ENCODE measurements at regions not wholly inside any gene's neighbourhood (a gene's known extent, or its start where the extent isn't known, plus 50 kb on each side); places are given as distances from the start of the nearest gene placed in this dataset.

DNA sequence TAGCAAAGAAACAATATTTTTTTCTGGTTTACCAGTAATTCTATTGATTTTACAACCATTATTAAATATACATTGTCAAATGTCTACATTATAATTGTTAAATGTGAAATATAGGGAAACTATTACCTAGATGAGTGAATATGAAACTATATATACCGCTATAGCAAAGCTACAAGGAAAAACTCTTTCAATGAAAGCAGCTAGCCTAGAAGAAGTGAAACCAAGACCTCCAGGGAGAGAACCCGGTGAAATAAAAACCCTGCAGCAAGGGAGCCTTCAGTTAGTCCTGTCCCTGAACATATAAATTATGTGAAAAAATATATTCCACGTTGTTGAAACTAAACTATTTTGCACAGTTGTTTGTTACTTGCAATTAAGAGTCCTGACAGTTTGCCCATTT lies 913.1 kb downstream of the EFNA5 start:
- TF ChIP-seq, protein P1, sequence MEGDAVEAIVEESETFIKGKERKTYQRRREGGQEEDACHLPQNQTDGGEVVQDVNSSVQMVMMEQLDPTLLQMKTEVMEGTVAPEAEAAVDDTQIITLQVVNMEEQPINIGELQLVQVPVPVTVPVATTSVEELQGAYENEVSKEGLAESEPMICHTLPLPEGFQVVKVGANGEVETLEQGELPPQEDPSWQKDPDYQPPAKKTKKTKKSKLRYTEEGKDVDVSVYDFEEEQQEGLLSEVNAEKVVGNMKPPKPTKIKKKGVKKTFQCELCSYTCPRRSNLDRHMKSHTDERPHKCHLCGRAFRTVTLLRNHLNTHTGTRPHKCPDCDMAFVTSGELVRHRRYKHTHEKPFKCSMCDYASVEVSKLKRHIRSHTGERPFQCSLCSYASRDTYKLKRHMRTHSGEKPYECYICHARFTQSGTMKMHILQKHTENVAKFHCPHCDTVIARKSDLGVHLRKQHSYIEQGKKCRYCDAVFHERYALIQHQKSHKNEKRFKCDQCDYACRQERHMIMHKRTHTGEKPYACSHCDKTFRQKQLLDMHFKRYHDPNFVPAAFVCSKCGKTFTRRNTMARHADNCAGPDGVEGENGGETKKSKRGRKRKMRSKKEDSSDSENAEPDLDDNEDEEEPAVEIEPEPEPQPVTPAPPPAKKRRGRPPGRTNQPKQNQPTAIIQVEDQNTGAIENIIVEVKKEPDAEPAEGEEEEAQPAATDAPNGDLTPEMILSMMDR (IDR thresholded peaks at IDR 0.05; ENCODE audit: extremely low read depth, insufficient read depth, missing control alignments) = no peak
- no peak for DNase-seq (ENCODE audit: low spot score)
- in situ Hi-C loops (cut with MboI; ENCODE audit: low pct_unique_long_range_greater_than_20kb, low sequenced_read_pairs, unreplicated experiment) = no loop called here

DNA sequence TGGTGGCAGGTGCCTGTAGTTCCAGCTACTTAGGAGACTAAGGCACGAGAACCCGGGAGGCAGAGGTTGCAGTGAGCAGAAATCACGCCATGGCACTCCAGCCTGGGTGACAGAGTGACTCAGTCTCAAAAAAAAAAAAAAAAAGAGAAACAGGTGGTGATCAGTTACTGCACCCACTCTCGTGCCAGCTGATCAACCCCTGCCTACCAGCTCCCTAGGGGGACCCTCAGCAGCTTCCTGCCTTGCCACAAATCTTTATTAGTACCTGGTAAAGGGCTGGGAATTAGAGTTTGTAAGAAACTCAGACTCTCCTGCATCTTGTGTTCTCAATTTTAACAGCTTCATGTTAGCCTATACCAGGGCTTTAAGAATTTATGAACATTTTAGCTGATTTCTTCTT lies 914.9 kb downstream of the EFNA5 start:
- TF ChIP-seq, protein P1 (IDR thresholded peaks at IDR 0.05; ENCODE audit: extremely low read depth, insufficient read depth, missing control alignments) = no peak
- DNase-seq (ENCODE audit: low spot score) = no peak
- in situ Hi-C loops (cut with MboI; ENCODE audit: low pct_unique_long_range_greater_than_20kb, low sequenced_read_pairs, unreplicated experiment) = no loop called here

DNA sequence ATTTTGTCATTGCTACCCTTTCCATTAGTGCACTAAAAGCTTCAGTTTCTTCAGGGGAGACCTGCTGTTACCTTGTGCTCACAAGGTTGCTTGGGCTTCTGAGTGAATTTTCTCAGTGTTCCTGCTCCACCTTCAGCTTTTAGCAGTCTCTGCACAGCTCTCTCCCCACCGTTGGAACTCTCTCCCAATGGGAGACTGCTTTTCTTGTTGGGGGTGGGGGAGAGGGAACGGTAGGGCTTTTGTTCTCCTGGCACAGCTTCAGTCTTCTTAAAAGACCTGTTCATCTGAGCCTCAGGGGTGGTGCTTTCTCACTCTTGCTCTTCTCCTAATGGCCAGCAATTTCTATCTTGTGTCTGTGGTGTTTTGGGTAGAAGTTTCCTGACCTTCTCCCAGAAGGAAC lies 915.7 kb downstream of the EFNA5 start:
- DNase-seq (ENCODE audit: low spot score) = no peak
- in situ Hi-C loops (cut with MboI; ENCODE audit: low pct_unique_long_range_greater_than_20kb, low sequenced_read_pairs, unreplicated experiment) = no loop called here
- TF ChIP-seq, protein P1 (IDR thresholded peaks at IDR 0.05; ENCODE audit: extremely low read depth, insufficient read depth, missing control alignments) = no peak

DNA sequence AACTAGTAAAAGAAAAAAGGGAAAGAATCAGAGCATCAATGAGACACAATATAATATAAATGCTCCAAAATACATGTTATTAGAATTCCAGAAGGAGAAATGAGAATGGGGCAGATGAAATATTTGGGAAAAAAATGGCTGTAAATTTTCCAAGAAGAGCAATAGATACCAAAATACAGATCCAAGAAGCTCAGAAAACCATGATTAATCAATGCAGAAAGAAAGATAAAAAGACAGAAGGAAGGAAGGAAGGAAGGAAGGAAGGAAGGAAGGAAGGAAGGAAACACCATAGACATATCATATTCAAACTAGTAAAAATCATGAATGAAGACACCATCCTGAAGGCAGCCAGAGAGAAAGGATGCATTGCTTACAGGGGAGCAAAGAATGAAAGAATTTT lies 920.9 kb downstream of the EFNA5 start:
- TF ChIP-seq, protein P1 (IDR thresholded peaks at IDR 0.05; ENCODE audit: extremely low read depth, insufficient read depth, missing control alignments) = no peak
- no peak for DNase-seq (ENCODE audit: low spot score)
- in situ Hi-C loops (cut with MboI; ENCODE audit: low pct_unique_long_range_greater_than_20kb, low sequenced_read_pairs, unreplicated experiment) = no loop called here

DNA sequence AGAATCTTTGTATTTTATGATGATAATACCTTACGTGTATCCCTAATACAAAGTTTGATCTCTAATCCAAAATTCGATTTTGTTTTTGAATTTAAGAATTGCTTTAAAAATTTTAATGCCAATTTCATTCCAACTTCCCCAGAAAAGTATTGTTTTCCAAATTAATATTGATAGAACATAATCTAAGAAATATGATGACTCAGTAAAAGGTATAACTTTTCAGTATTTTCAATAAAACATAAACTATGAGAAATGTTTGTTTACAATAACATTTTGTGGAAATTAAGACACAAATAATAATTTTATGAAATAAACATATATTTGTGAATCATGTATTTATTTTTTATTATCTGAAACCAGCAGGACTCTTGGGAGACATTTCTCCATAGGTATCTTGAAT lies 931.6 kb downstream of the EFNA5 start:
- in situ Hi-C loops (cut with MboI; ENCODE audit: low pct_unique_long_range_greater_than_20kb, low sequenced_read_pairs, unreplicated experiment) = no loop called here
- no peak for DNase-seq (ENCODE audit: low spot score)
- TF ChIP-seq, protein P1 (IDR thresholded peaks at IDR 0.05; ENCODE audit: extremely low read depth, insufficient read depth, missing control alignments) = no peak

DNA sequence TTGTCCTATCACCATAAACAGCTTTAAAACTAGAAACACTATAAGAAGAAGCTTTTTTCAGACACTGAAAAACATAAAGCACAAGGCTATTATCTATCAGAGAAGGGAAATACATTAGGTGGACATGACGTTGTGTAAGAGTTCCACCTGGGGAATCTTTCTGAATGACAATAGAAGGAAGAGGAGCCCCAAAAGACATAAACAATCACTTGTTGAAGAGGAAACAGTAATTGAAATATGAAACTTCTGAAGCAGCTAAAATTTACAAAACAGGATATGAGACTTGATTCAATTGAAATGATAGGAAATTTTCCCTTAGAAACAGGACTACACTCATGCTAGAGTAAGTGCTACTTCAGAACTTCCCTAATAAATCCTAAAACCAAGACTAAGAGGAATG lies 933.6 kb downstream of the EFNA5 start:
- no peak for DNase-seq (ENCODE audit: low spot score)
- in situ Hi-C loops (cut with MboI; ENCODE audit: low pct_unique_long_range_greater_than_20kb, low sequenced_read_pairs, unreplicated experiment) = no loop called here
- TF ChIP-seq, protein P1 (IDR thresholded peaks at IDR 0.05; ENCODE audit: extremely low read depth, insufficient read depth, missing control alignments) = no peak

DNA sequence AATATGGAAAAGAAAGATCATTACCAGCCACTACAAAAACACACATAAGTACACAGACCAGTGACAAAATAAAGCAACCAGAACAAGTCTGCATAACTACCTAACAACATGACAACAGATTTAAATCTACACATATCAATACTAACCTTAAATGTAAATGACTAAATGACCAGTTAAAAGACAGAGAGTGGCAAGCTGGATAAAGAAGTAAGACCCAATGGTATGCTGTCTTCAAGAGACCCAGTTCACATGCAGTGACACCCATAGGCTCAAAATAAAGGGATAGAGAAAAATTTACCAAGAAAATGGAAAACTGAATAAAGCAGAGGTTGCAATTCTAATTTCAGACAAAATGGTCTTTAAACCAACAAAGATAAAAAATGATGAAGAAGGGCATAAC lies 938.1 kb downstream of the EFNA5 start:
- TF ChIP-seq, protein P1 (IDR thresholded peaks at IDR 0.05; ENCODE audit: extremely low read depth, insufficient read depth, missing control alignments) = no peak
- DNase-seq (ENCODE audit: low spot score) = no peak
- in situ Hi-C loops (cut with MboI; ENCODE audit: low pct_unique_long_range_greater_than_20kb, low sequenced_read_pairs, unreplicated experiment) = no loop called here
